K562 (cell line): ENCODE measurements at regions not wholly inside any gene's neighbourhood (a gene's known extent, or its start where the extent isn't known, plus 50 kb on each side); places are given as distances from the start of the nearest gene placed in this dataset.

Experiments
- ATAC-seq: fragments of 200-7000 bp; cut with Tn5 transposase; 3 replicates; pipeline ENCODE4 v1.9.1; 2020; ENCODE audit warnings: moderate library complexity
- BruUV-seq: library from RNA; stranded (reverse); fragments of 400-500 nt; replicated peaks from 2 replicates; lab custom pipeline; 2021; lab: Mats Ljungman, UMichigan
- CTCF ChIA-PET: fragments of 300-600 bp; formaldehyde crosslinking; extraction: SDS; loops from one replicate; lab custom pipeline; 2021; ENCODE audit warnings: low intra/inter-chr PET ratio; lab: Yijun Ruan, JAX
- POLR2A ChIA-PET: fragments of 300-600, 350-650 bp; sonication (Branson Sonifier 250); formaldehyde crosslinking; extraction: SDS; loops from one replicate; lab custom pipeline; 2021; ENCODE audit warnings: antibody characterized with exemption, inconsistent platforms; lab: Yijun Ruan, JAX
- DNase-seq, 4 experiments: peaks; one replicate each; pipeline versions ENCODE4 v3.0.0 to v3.0.0-alpha.2; 2011 to 2018; ENCODE audit warnings: low spot score in 3 of 4, mixed read lengths in 3 of 4; ENCODE audit errors: extremely low read depth in 1 of 4
- FAIRE-seq: peaks from 2 replicates; lab custom pipeline; 2011; peaks lifted over from hg19 to GRCh38; lab: Jason Lieb, UNC
- H2AFZ ChIP-seq: 2 replicates; pipeline ENCODE4 v1.6.0; 2011; ENCODE audit warnings: low read depth, low read length, control low read depth, inconsistent platforms
- H3K27ac ChIP-seq: fragments of 200-600 bp; 3 replicates; pipeline ENCODE4 v1.8.0; 2011; ENCODE audit warnings: low read depth, mild to moderate bottlenecking, control low read depth, inconsistent platforms, low read length, moderate library complexity, mixed read lengths; ENCODE audit errors: extremely low read depth
- H3K27me3 ChIP-seq, 2 experiments: fragments of 300-600 bp in 1 of 2; 2 replicates in 1 of 2; 3 replicates in 1 of 2; pipeline versions ENCODE4 v1.6.0 to v1.8.0; 2011; ENCODE audit warnings: inconsistent platforms in 2 of 2, low read length in 2 of 2, mild to moderate bottlenecking in 1 of 2, mixed read lengths in 1 of 2, moderate library complexity in 1 of 2; ENCODE audit not compliant: control insufficient read depth in 2 of 2, insufficient read depth in 2 of 2
- H3K36me3 ChIP-seq: fragments of 300-600 bp; 3 replicates; pipeline ENCODE4 v1.8.0; 2011; ENCODE audit warnings: mild to moderate bottlenecking, low read length, inconsistent platforms; ENCODE audit not compliant: control insufficient read depth, insufficient read depth
- H3K4me1 ChIP-seq, 2 experiments: fragments of 200-600 bp in 1 of 2; replicated peaks in 1 of 2; 2 replicates in 1 of 2; 3 replicates in 1 of 2; pipeline versions ENCODE4 v1.5.1 to v1.8.0; 2011; ENCODE audit warnings: inconsistent platforms in 2 of 2, low read length in 2 of 2, mild to moderate bottlenecking in 1 of 2, mixed read lengths in 1 of 2, moderate library complexity in 1 of 2; ENCODE audit not compliant: control insufficient read depth in 2 of 2, insufficient read depth in 2 of 2
- H3K4me2 ChIP-seq: 2 replicates; pipeline ENCODE4 v1.6.1; 2011; ENCODE audit warnings: low read length, control low read depth, inconsistent platforms, mixed read lengths; ENCODE audit not compliant: insufficient read depth
- H3K4me3 ChIP-seq: fragments of 200-600 bp; sonication (generic), shearing (Covaris generic); 2 replicates; pipeline ENCODE4 v1.5.1; 2016; ENCODE audit warnings: control low read depth, inconsistent platforms
- H3K79me2 ChIP-seq: fragments of 200-600 bp; 3 replicates; pipeline ENCODE4 v1.8.0; 2011; ENCODE audit warnings: low read length, inconsistent platforms; ENCODE audit not compliant: control insufficient read depth, insufficient read depth
- H3K9ac ChIP-seq, 2 experiments: 2 replicates each; pipeline versions ENCODE4 v1.6.0 to v1.6.1; 2011; ENCODE audit warnings: low read depth in 2 of 2, low read length in 2 of 2, control low read depth in 1 of 2, inconsistent platforms in 1 of 2, mild to moderate bottlenecking in 1 of 2, mixed read lengths in 1 of 2; ENCODE audit not compliant: insufficient read depth in 1 of 2
- H3K9me1 ChIP-seq: one replicate; pipeline ENCODE4 v1.6.0; 2011; ENCODE audit warnings: inconsistent platforms, mild to moderate bottlenecking, low read length, moderate library complexity; ENCODE audit not compliant: control insufficient read depth, insufficient read depth
- H3K9me3 ChIP-seq: replicated peaks from 2 replicates; pipeline ENCODE4 v1.5.1; 2011; ENCODE audit warnings: low read depth, low read length, inconsistent platforms; ENCODE audit not compliant: control insufficient read depth, insufficient read depth
- H4K20me1 ChIP-seq: replicated peaks from 2 replicates; pipeline ENCODE4 v1.6.1; 2011; ENCODE audit warnings: low read length, inconsistent platforms, mixed read lengths; ENCODE audit not compliant: control insufficient read depth, insufficient read depth
- ASH1L ChIP-seq: fragments of 450-650 bp; IDR thresholded peaks from 2 replicates; pipeline ENCODE4 v1.6.1; 2018; ENCODE audit warnings: borderline replicate concordance, mild to moderate bottlenecking, low read depth; ENCODE audit not compliant: partially characterized antibody
- CHAMP1 ChIP-seq: fragments of 450-650 bp; IDR thresholded peaks from 2 replicates; pipeline ENCODE4 v1.6.1; 2016; ENCODE audit warnings: mild to moderate bottlenecking
- GTF3C2 ChIP-seq: IDR thresholded peaks from 3 replicates; pipeline ENCODE4 v1.6.1; 2011; ENCODE audit warnings: borderline replicate concordance, mild to moderate bottlenecking, moderate library complexity; ENCODE audit not compliant: insufficient read length; ENCODE audit errors: extremely low read depth
- HINFP ChIP-seq: fragments of 450-650 bp; conservative IDR thresholded peaks from 2 replicates; pipeline ENCODE4 v1.6.1; 2016; ENCODE audit warnings: missing genetic modification characterization, low read depth, mild to moderate bottlenecking, control low read depth, missing compliant biosample characterization
- HLTF ChIP-seq: fragments of 450-650 bp; IDR thresholded peaks from 2 replicates; pipeline ENCODE4 v1.6.1; 2016
- RBM14 ChIP-seq: fragments of 200-400 bp; formaldehyde crosslinking; IDR thresholded peaks from 2 replicates; pipeline ENCODE4 v1.6.1; 2018; ENCODE audit warnings: low read depth, mild to moderate bottlenecking, low read length, moderate library complexity, borderline replicate concordance; ENCODE audit not compliant: insufficient read depth
- SRSF9 ChIP-seq: fragments of 200-400 bp; formaldehyde crosslinking; IDR thresholded peaks from 2 replicates; pipeline ENCODE4 v1.6.1; 2017; ENCODE audit warnings: low read depth, low read length, borderline replicate concordance
- XRCC5 ChIP-seq: fragments of 200-400 bp; formaldehyde crosslinking; IDR thresholded peaks from 2 replicates; pipeline ENCODE4 v1.6.1; 2017; ENCODE audit warnings: low read depth, mild to moderate bottlenecking, low read length
- YBX1 ChIP-seq: fragments of 450-650 bp; IDR thresholded peaks from 2 replicates; pipeline ENCODE4 v1.7.1; 2016; ENCODE audit warnings: mild to moderate bottlenecking
- ZBTB12 ChIP-seq: fragments of 250-450 bp; sonication (Bioruptor Pico); IDR thresholded peaks from 2 replicates; pipeline ENCODE4 v1.4.0; 2020
- ZFP36 ChIP-seq: fragments of 150-350 bp; IDR thresholded peaks from 2 replicates; pipeline ENCODE4 v1.6.1; 2018; ENCODE audit warnings: low read length, low read depth; ENCODE audit not compliant: partially characterized antibody
- whole genome bisulfite sequencing: fragments of 100-300 bp; shearing (Covaris generic); methylation state at CpG from one replicate; pipeline ENCODE4 v1.1.6; 2016; ENCODE audit warnings: low coverage, mixed read lengths; ENCODE audit not compliant: insufficient coverage; ENCODE audit errors: missing lambda C conversion rate; 5-methylcytosine and 5-hydroxymethylcytosine counted together
- in situ Hi-C: fragments of 300-500 bp; cut with MboI; formaldehyde crosslinking; loops from 4 replicates; pipeline ENCODE4 v1.15.0; 2018; ENCODE audit warnings: inconsistent platforms, mixed read lengths
- intact Hi-C: fragments of 100-400 bp; cut with micrococcal nuclease; formaldehyde crosslinking; loops from 2 replicates; pipeline ENCODE4 v1.14.2; 2022

- Histone ChIP-seq H3K4me3 (no peak overlapping the region), H3K9me3 (no peaks in the 10 kb centered on the region), H3K4me1 (peaks cover 0 to under 1% of the 10 kb centered on the region in 2 experiments; a peak in 1 of 5 replicates), H3K27me3 (peaks cover 0 to 25% of the 10 kb centered on the region in 2 experiments; a peak in 2 of 5 replicates), H3K36me3 (no peaks in the 10 kb centered on the region), H3K9ac (no peak overlapping the region), H3K79me2 (no peaks in the 10 kb centered on the region), H3K27ac (no peak overlapping the region), H2AFZ (no peak overlapping the region), H4K20me1 (peaks cover 3% of the 10 kb centered on the region), H3K9me1 (no peaks in the 10 kb centered on the region), H3K4me2 (no peak overlapping the region)
- POLR2A ChIA-PET, result no interaction called here
- BruUV-seq, result no TSS peak
- in situ Hi-C loops (no loop called here), intact Hi-C loops (loop anchor here (10.0 kb wide), 1 partner anchor 292 kb away; no protein-coding TSS in a partner anchor)
- DNase-seq, result no peak
- WGBS, result 0% methylated on average over 4 of the region's 4 CpGs
- no peak for ATAC-seq
- no peak for FAIRE-seq
- CTCF ChIA-PET, result no interaction called here
- TF ChIP-seq YBX1 (no peak), HLTF (no peak), XRCC5 (no peak), SRSF9 (no peak), HINFP (tag) (no peak), ZFP36 (no peak), GTF3C2 (no peak), ASH1L (no peak), CHAMP1 (no peak), RBM14 (no peak), ZBTB12 (CRISPR knock-in tag) (no peak)
Observed at GRCh38 chr11:116352881-116353280, 419.9 kb downstream of the BUD13 start.
